ENCODE measurements at regions not wholly inside any gene's neighbourhood (a gene's known extent, or its start where the extent isn't known, plus 50 kb on each side); places are given as distances from the start of the nearest gene placed in this dataset.

- Histone ChIP-seq H3K4me1 (no peaks in the 10 kb centered on the region), H3K4me3 (no peak overlapping the region), H3K36me3 (no peaks in the 10 kb centered on the region), H3K9me3 (no peaks in the 10 kb centered on the region), H3K27me3 (replicated peaks in 1 of 7) (peaks cover 0 to 24% (median 0%) of the 10 kb centered on the region in 7 donors), H3K27ac (no peak overlapping the region)
- intact Hi-C loops (cut with DNase I; ENCODE audit: low total_unique reads): no loop called here
- 30 to 60% (median 55%) methylated on average over 1 of the region's 1 CpG for WGBS, 5 donors
- TF ChIP-seq CTCF (IDR thresholded peaks at IDR 0.05 in 8 of 11, conservative IDR thresholded peaks at IDR 0.05 in 3 of 11) (no peak), POLR2AphosphoS5 (IDR thresholded peaks at IDR 0.05) (no peak), POLR2A (IDR thresholded peaks at IDR 0.05) (no peak)
- DNase-seq: no peak
Measured at GRCh38 chr1:166701603-166702100, 137.6 kb upstream of the POGK start.

GRCh38 chr1:166703141-166703540, 136.1 kb upstream of the POGK start:
- DNase-seq: no peak
- peaks cover 0 to 24% (median 0%) of the 10 kb centered on the region in 7 donors for H3K27me3 ChIP-seq (replicated peaks in 1 of 7)
- H3K9me3 ChIP-seq: no peaks in the 10 kb centered on the region
- no peaks in the 10 kb centered on the region for H3K4me1 ChIP-seq
- WGBS, 5 donors: 86 to 95% (median 90%) methylated on average over 2 of the region's 2 CpGs
- no peaks in the 10 kb centered on the region for H3K36me3 ChIP-seq
- H3K4me3 ChIP-seq: no peak overlapping the region
- H3K27ac ChIP-seq: no peak overlapping the region
- no peak for TF ChIP-seq POLR2A (IDR thresholded peaks at IDR 0.05)
- TF ChIP-seq POLR2AphosphoS5 (IDR thresholded peaks at IDR 0.05): no peak
- no peak for TF ChIP-seq CTCF (IDR thresholded peaks at IDR 0.05 in 8 of 11, conservative IDR thresholded peaks at IDR 0.05 in 3 of 11)
- intact Hi-C loops (cut with DNase I; ENCODE audit: low total_unique reads): no loop called here

GRCh38 chr1:166703726-166704462, 135.4 kb upstream of the POGK start:
- no peak for DNase-seq
- H3K27me3 ChIP-seq (replicated peaks in 1 of 7): peaks cover 0 to 24% (median 0%) of the 10 kb centered on the region in 7 donors
- TF ChIP-seq POLR2AphosphoS5 (IDR thresholded peaks at IDR 0.05) (no peak), POLR2A (IDR thresholded peaks at IDR 0.05) (no peak), CTCF (IDR thresholded peaks at IDR 0.05 in 8 of 11, conservative IDR thresholded peaks at IDR 0.05 in 3 of 11) (no peak)
- no peaks in the 10 kb centered on the region for H3K9me3 ChIP-seq
- no peak overlapping the region for H3K4me3 ChIP-seq
- no peaks in the 10 kb centered on the region for H3K36me3 ChIP-seq
- 18 to 33% (median 22%) methylated on average over 4 of the region's 4 CpGs for WGBS, 5 donors
- H3K4me1 ChIP-seq: no peaks in the 10 kb centered on the region
- H3K27ac ChIP-seq: no peak overlapping the region
- intact Hi-C loops (cut with DNase I; ENCODE audit: low total_unique reads): no loop called here

GRCh38 chr1:166705376-166706289, 133.6 kb upstream of the POGK start:
- no peaks in the 10 kb centered on the region for H3K36me3 ChIP-seq
- intact Hi-C loops (cut with DNase I; ENCODE audit: low total_unique reads): no loop called here
- peaks cover 0 to 24% (median 0%) of the 10 kb centered on the region in 7 donors for H3K27me3 ChIP-seq (replicated peaks in 1 of 7)
- H3K27ac ChIP-seq: no peak overlapping the region
- H3K4me1 ChIP-seq: no peaks in the 10 kb centered on the region
- 3 to 8% (median 6%) methylated on average over 3 of the region's 3 CpGs for WGBS, 5 donors
- no peak for DNase-seq
- no peak overlapping the region for H3K4me3 ChIP-seq
- H3K9me3 ChIP-seq: no peaks in the 10 kb centered on the region
- TF ChIP-seq POLR2A (IDR thresholded peaks at IDR 0.05) (no peak), CTCF (IDR thresholded peaks at IDR 0.05 in 8 of 11, conservative IDR thresholded peaks at IDR 0.05 in 3 of 11) (no peak), POLR2AphosphoS5 (IDR thresholded peaks at IDR 0.05) (no peak)
